ENCODE measurements at regions not wholly inside any gene's neighbourhood (a gene's known extent, or its start where the extent isn't known, plus 50 kb on each side); places are given as distances from the start of the nearest gene placed in this dataset.

- no peak overlapping the region for H3K4me3 ChIP-seq (ENCODE audit: control insufficient read depth, low read depth, low read length)
- TF ChIP-seq, protein P1, sequence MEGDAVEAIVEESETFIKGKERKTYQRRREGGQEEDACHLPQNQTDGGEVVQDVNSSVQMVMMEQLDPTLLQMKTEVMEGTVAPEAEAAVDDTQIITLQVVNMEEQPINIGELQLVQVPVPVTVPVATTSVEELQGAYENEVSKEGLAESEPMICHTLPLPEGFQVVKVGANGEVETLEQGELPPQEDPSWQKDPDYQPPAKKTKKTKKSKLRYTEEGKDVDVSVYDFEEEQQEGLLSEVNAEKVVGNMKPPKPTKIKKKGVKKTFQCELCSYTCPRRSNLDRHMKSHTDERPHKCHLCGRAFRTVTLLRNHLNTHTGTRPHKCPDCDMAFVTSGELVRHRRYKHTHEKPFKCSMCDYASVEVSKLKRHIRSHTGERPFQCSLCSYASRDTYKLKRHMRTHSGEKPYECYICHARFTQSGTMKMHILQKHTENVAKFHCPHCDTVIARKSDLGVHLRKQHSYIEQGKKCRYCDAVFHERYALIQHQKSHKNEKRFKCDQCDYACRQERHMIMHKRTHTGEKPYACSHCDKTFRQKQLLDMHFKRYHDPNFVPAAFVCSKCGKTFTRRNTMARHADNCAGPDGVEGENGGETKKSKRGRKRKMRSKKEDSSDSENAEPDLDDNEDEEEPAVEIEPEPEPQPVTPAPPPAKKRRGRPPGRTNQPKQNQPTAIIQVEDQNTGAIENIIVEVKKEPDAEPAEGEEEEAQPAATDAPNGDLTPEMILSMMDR (IDR thresholded peaks at IDR 0.05; ENCODE audit: control insufficient read depth, insufficient read depth, low read depth, low read length, missing control alignments): no peak
Measured at GRCh38 chr14:54172562-54172961, 215.9 kb upstream of the BMP4 start.

DNA sequence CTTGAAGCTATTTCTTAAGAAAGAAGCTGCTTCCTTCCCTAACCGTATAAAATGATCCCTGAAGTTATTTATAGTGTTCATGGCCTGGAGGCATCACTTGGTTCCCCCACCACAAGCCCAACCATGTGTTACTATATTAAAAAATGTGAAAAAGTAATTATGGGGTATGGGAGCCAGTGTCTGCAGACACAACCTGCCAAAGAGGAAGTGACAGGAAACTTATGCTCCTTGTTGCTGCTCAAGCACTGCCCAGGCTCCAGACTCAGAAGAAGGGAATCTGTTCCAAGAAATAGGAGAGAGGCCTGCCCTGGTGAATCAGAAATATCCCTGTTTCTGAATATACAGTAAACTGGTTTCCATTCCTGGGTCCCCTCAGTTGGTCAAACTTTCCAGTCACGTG, 217.2 kb upstream of the BMP4 start:
- DNase-seq (ENCODE audit: low read depth): no peak
- no peak overlapping the region for H3K4me3 ChIP-seq (ENCODE audit: control insufficient read depth, low read depth, low read length)
- TF ChIP-seq, protein P1 (IDR thresholded peaks at IDR 0.05; ENCODE audit: control insufficient read depth, insufficient read depth, low read depth, low read length, missing control alignments): no peak

More at GRCh38 chr14:54172562-54172961, 215.9 kb upstream of the BMP4 start:
- no peak for DNase-seq (ENCODE audit: low read depth)

DNA sequence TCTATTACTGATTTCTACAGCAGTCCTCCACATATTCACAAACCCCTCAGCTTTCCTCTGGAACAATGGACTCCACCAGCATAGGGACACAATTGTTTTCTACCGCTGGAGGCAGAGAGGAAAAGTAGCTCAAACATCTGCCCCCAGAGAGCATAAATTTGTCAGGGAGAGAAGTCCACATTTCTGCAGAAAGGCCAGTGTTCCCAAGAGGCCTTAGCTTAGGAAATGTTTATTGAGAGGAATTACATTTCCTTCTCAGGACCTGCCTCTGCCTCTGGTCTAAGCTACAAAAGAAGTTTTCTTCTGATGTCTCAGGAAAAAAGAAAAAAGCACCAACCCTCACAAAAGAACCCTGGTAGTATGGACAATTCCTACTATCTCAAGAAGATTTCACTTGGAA, 217.8 kb upstream of the BMP4 start:
- DNase-seq (ENCODE audit: low read depth): no peak
- TF ChIP-seq, protein P1 (IDR thresholded peaks at IDR 0.05; ENCODE audit: control insufficient read depth, insufficient read depth, low read depth, low read length, missing control alignments): no peak
- H3K4me3 ChIP-seq (ENCODE audit: control insufficient read depth, low read depth, low read length): no peak overlapping the region

DNA sequence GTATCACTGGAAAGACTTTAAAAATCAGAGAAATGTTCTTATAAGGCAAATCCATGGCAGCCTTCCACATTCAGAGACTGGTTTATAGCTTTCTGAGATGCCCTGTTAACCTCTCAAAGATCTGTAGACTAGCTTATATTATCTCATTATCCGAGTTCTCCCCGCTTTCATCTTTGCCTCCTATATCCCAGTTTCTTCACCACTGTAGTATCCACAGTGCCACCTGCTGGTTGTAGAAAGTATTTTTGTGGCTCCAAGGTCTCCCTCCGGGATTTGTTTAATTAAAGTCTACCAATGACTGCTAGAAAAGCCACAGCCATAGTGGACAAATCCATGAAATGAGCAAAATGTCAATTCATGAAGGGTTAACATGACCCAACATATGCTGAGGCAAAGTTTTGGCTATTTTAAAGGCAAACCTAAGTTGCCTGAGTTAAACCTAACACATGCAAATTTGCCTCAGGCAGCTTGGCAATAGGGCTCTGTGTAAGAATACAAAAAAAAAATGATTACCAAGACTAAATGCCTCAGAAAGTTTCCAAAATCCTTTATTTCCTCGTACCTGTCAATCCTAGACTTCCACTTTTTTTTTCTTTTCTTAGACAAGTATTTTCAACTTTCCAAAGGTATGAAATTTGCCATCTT, 218.8 kb upstream of the BMP4 start:
- no peak for DNase-seq (ENCODE audit: low read depth)

DNA sequence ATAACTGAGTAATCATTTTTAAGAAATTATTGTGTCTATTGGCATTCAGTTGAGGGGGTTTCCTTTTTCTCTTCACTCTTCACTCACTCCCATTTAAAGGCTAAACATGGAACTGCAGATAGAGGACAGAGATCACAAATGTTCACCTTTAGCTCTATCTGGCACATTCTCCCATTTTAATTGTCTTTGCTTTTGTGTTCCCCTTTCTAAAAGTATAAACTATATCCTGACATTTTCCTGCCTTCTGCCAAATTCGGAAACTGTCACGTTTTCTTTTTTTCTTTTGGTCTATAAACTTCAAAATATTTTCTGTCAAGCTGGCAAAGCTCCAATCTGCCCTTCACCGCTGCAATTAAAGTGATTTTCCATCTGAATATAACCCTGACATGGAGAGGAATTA, 219.8 kb upstream of the CDKN3 start:
- no peak for DNase-seq (ENCODE audit: low read depth)
- H3K4me3 ChIP-seq (ENCODE audit: control insufficient read depth, low read depth, low read length): no peak overlapping the region
- TF ChIP-seq, protein P1 (IDR thresholded peaks at IDR 0.05; ENCODE audit: control insufficient read depth, insufficient read depth, low read depth, low read length, missing control alignments): no peak

More for the DNA sequence above, 218.8 kb upstream of the BMP4 start:
- TF ChIP-seq, protein P1 (IDR thresholded peaks at IDR 0.05; ENCODE audit: control insufficient read depth, insufficient read depth, low read depth, low read length, missing control alignments): peak; percentile 77
- H3K4me3 ChIP-seq (ENCODE audit: control insufficient read depth, low read depth, low read length): no peak overlapping the region

DNA sequence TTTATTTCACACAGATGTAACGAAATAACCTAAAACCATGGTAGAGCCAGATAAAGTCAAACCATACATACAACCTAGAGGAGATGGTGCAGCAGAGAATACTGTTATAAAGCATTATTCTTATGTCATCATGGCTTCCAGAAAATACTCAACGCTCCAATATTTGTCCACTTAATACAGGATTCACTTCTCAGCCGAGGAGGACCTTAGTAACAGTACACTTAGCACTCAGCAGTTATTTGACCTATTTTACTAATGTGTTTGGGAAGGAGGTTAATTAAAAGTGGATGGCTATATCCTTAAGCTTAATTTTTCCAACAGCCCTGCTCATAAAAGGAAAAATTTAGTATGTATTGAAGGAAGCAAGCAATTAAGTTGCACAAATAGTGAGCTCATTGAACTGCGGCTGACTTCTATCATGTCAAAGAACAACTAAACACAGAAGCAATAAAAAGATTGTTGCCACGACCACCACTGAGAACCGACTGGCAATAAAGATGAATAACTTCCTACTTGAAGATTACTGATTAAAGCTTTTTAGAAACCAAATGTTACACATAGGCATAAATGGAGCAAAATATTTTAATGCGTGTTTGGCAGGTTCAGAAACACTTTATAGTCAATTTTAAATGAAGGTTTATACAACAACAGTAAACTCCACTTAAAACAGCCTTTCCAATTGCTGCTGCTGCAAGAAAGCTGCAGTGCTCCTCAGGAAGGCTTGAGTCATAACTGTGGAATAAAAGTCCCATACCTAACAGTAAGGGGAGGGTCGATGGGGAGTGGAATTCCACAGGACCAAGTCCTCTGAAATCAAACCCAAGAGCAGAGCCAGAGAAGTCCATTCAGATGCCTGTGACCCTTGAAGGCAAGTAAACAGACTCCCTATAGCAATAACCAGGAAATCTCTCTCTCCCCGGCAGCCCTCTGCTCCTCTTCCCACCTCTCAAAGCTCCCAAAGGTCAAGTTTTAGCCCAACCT, 218.9 kb upstream of the CDKN3 start:
- DNase-seq (ENCODE audit: low read depth): no peak
- TF ChIP-seq, protein P1 (IDR thresholded peaks at IDR 0.05; ENCODE audit: control insufficient read depth, insufficient read depth, low read depth, low read length, missing control alignments): no peak
- H3K4me3 ChIP-seq (ENCODE audit: control insufficient read depth, low read depth, low read length): no peak overlapping the region

All from AG09309 (cell line).